ENCODE measurements at regions not wholly inside any gene's neighbourhood (a gene's known extent, or its start where the extent isn't known, plus 50 kb on each side); places are given as distances from the start of the nearest gene placed in this dataset.

GRCh38 chr1:191140038-191140437 is 662.4 kb upstream of the BRINP3 start:
- Histone ChIP-seq H4K20me1 (ENCODE audit: control insufficient read depth, insufficient read depth) (no peaks in the 10 kb centered on the region), H3K79me2 (ENCODE audit: control insufficient read depth, insufficient read depth, low read length) (no peaks in the 10 kb centered on the region), H2AFZ (ENCODE audit: control insufficient read depth, low read depth, low read length) (no peak overlapping the region), H3K27ac (ENCODE audit: control insufficient read depth, insufficient read depth) (no peak overlapping the region), H3K36me3 (ENCODE audit: control insufficient read depth in 2 of 2, insufficient read depth in 2 of 2, low read length in 1 of 2) (no peaks in the 10 kb centered on the region), H3K9ac (ENCODE audit: control insufficient read depth, insufficient read depth, low read length) (no peak overlapping the region), H3K4me2 (ENCODE audit: control insufficient read depth, insufficient read depth) (no peak overlapping the region), H3K4me1 (ENCODE audit: control insufficient read depth, insufficient read depth, low read length) (no peaks in the 10 kb centered on the region), H3K27me3 (replicated peaks in 1 of 2; ENCODE audit: control insufficient read depth in 2 of 2, insufficient read depth in 2 of 2, low read length in 1 of 2) (no peaks in the 10 kb centered on the region), H3K4me3 (no peak overlapping the region), H3K9me3 (replicated peaks; ENCODE audit: control insufficient read depth, insufficient read depth, low read length) (no peaks in the 10 kb centered on the region)
- WGBS (ENCODE audit: insufficient coverage, insufficient replicate concordance, low lambda C conversion rate, missing lambda C conversion rate): 0% methylated on average over 1 of the region's 1 CpG
- BruUV-seq (replicated peaks): no TSS peak
- FAIRE-seq (no peak), ATAC-seq (no peak), DNase-seq (ENCODE audit: low read depth, low spot score) (no peak)
- SMC1A ChIA-PET (ENCODE audit: uncharacterized antibody, unreplicated experiment): no interaction called here
- no peak for TF ChIP-seq TCF12 (IDR thresholded peaks at IDR 0.05; ENCODE audit: low read depth, low read length)
- no peak for TF ChIP-seq SMC3 (IDR thresholded peaks at IDR 0.05; ENCODE audit: borderline replicate concordance, low read length)
- no peak for TF ChIP-seq HCFC1 (IDR thresholded peaks at IDR 0.05; ENCODE audit: low read length)
- TF ChIP-seq NFYB (IDR thresholded peaks at IDR 0.05; ENCODE audit: insufficient read depth, low read depth, low read length): no peak
- TF ChIP-seq SIX5 (IDR thresholded peaks at IDR 0.05; ENCODE audit: low read depth, low read length, severe bottlenecking): no peak
- TF ChIP-seq ZNF622 (IDR thresholded peaks at IDR 0.05): no peak
- TF ChIP-seq PBX3 (IDR thresholded peaks at IDR 0.05; ENCODE audit: insufficient replicate concordance, low read depth, low read length): no peak
- TF ChIP-seq PAX8 (IDR thresholded peaks at IDR 0.05): no peak
- TF ChIP-seq POLR2AphosphoS2 (IDR thresholded peaks at IDR 0.05; ENCODE audit: low read depth, low read length): no peak
- no peak for TF ChIP-seq SUZ12 (IDR thresholded peaks at IDR 0.05; ENCODE audit: unreplicated experiment)
- no peak for TF ChIP-seq LARP7 (IDR thresholded peaks at IDR 0.05)
- no peak for TF ChIP-seq BCLAF1 (IDR thresholded peaks at IDR 0.05)
- no peak for TF ChIP-seq ZNF207 (IDR thresholded peaks at IDR 0.05; ENCODE audit: borderline replicate concordance)
- TF ChIP-seq ZBTB40 (IDR thresholded peaks at IDR 0.05; ENCODE audit: borderline replicate concordance): no peak
- no peak for TF ChIP-seq CREM (IDR thresholded peaks at IDR 0.05; ENCODE audit: low read depth)
- no peak for TF ChIP-seq RFX5 (IDR thresholded peaks at IDR 0.05; ENCODE audit: low read depth, low read length)
- TF ChIP-seq SPI1 (IDR thresholded peaks at IDR 0.05; ENCODE audit: borderline replicate concordance, insufficient read depth, low read depth, low read length): no peak
- POLR2A ChIA-PET: no interaction called here
- RAD21 ChIA-PET (ENCODE audit: unreplicated experiment): no interaction called here
- CTCF ChIA-PET: no interaction called here
- intact Hi-C loops (cut with micrococcal nuclease; ENCODE audit: unreplicated experiment): no loop called here
- in situ Hi-C loops (cut with MboI): no loop called here

All from GM12878 (cell line).